GM23338 (cell line): ENCODE measurements at regions not wholly inside any gene's neighbourhood (a gene's known extent, or its start where the extent isn't known, plus 50 kb on each side); places are given as distances from the start of the nearest gene placed in this dataset.

Experiments used
- ATAC-seq: fragments of 200-7000 bp; cut with Tn5 transposase; 3 replicates; pipeline ENCODE4 v1.9.1; 2020
- DNase-seq: peaks from one replicate; pipeline ENCODE4 v3.0.0-alpha.2; 2015; ENCODE audit warnings: low spot score
- H2AFZ ChIP-seq: fragments of 200-600 bp; sonication (generic); 2 replicates; pipeline ENCODE4 v1.8.0; 2016; ENCODE audit warnings: antibody characterized with exemption, mild to moderate bottlenecking, moderate library complexity
- H3F3A ChIP-seq: fragments of 200-600 bp; sonication (generic); replicated peaks from 2 replicates; pipeline ENCODE4 v1.8.0; 2017; ENCODE audit warnings: antibody characterized with exemption, mixed run types, low read depth
- H3K27ac ChIP-seq: fragments of 200-600 bp; sonication (generic); 2 replicates; pipeline ENCODE4 v1.6.1; 2016; ENCODE audit warnings: low read depth
- H3K27me3 ChIP-seq: fragments of 200-600 bp; sonication (generic); 2 replicates; pipeline ENCODE4 v1.8.0; 2016; ENCODE audit warnings: mild to moderate bottlenecking, mixed run types, moderate library complexity; ENCODE audit not compliant: insufficient read depth
- H3K36me3 ChIP-seq: fragments of 200-600 bp; sonication (generic); 2 replicates; pipeline ENCODE4 v1.8.0; 2016; ENCODE audit warnings: mild to moderate bottlenecking; ENCODE audit not compliant: insufficient read depth
- H3K4me1 ChIP-seq: fragments of 200-600 bp; sonication (generic); 2 replicates; pipeline ENCODE4 v1.8.0; 2016; ENCODE audit warnings: mild to moderate bottlenecking, moderate library complexity; ENCODE audit not compliant: insufficient read depth
- H3K4me2 ChIP-seq: fragments of 200-600 bp; sonication (generic); 2 replicates; pipeline ENCODE4 v1.7.1; 2017; ENCODE audit warnings: mixed run types
- H3K4me3 ChIP-seq: fragments of 200-600 bp; sonication (generic); 2 replicates; pipeline ENCODE4 v1.6.1; 2016; ENCODE audit warnings: mixed run types
- H3K79me2 ChIP-seq: fragments of 200-600 bp; sonication (generic); replicated peaks from 2 replicates; pipeline ENCODE4 v1.8.0; 2017; ENCODE audit warnings: mild to moderate bottlenecking; ENCODE audit not compliant: insufficient read depth
- H3K9me2 ChIP-seq: fragments of 200-600 bp; sonication (generic); 2 replicates; pipeline ENCODE4 v1.8.0; 2017; ENCODE audit not compliant: insufficient read depth
- H4K20me1 ChIP-seq: fragments of 200-600 bp; sonication (generic); replicated peaks from 2 replicates; pipeline ENCODE4 v1.8.0; 2017; ENCODE audit warnings: mild to moderate bottlenecking; ENCODE audit not compliant: insufficient read depth
- H3K27ac Mint-ChIP-seq: 2 replicates; pipeline ENCODE4 v1.8.0; 2020; ENCODE audit warnings: inconsistent platforms, mild to moderate bottlenecking, moderate library complexity, mixed read lengths
- H3K27me3 Mint-ChIP-seq: 3 replicates; pipeline ENCODE4 v1.8.0; 2022; ENCODE audit warnings: low read depth, mild to moderate bottlenecking, moderate library complexity, mixed read lengths, inconsistent platforms; ENCODE audit not compliant: insufficient read depth, poor library complexity
- H3K36me3 Mint-ChIP-seq: 3 replicates; pipeline ENCODE4 v1.8.0; 2021; ENCODE audit warnings: low read depth, mild to moderate bottlenecking, inconsistent platforms, moderate library complexity, mixed read lengths
- H3K4me1 Mint-ChIP-seq: 3 replicates; pipeline ENCODE4 v1.8.0; 2020; ENCODE audit warnings: mild to moderate bottlenecking, inconsistent platforms, mixed read lengths
- H3K4me3 Mint-ChIP-seq: 3 replicates; pipeline ENCODE4 v1.8.0; 2021; ENCODE audit warnings: moderate library complexity, mild to moderate bottlenecking, inconsistent platforms, mixed read lengths
- H3K9me3 Mint-ChIP-seq: 3 replicates; pipeline ENCODE4 v1.8.0; 2020; ENCODE audit warnings: moderate library complexity, mild to moderate bottlenecking, inconsistent platforms, mixed read lengths
- CREB1 ChIP-seq: fragments of 250-450 bp; sonication (Bioruptor Pico); IDR thresholded peaks from 2 replicates; pipeline ENCODE4 v1.5.0; 2020; ENCODE audit warnings: low read depth, mild to moderate bottlenecking, moderate library complexity
- CTCF ChIP-seq, 2 experiments: fragments of 200-600 bp in 1 of 2; sonication (generic) in 1 of 2; conservative IDR thresholded peaks; 2 replicates each; pipeline versions ENCODE4 v1.5.1 to v1.6.1; 2016 to 2017; ENCODE audit warnings: antibody characterized with exemption in 2 of 2, low read depth in 2 of 2, mild to moderate bottlenecking in 2 of 2, moderate library complexity in 1 of 2
- ETS1 ChIP-seq: IDR thresholded peaks from 2 replicates; pipeline ENCODE4 v1.6.1; 2016; ENCODE audit warnings: antibody characterized with exemption
- EZH2 ChIP-seq: fragments of 200-600 bp; sonication (generic); IDR thresholded peaks from one replicate; pipeline ENCODE4 v1.8.0; 2017; ENCODE audit warnings: antibody characterized with exemption, mild to moderate bottlenecking, low read depth; ENCODE audit not compliant: unreplicated experiment
- EZH2phosphoT487 ChIP-seq: fragments of 200-600 bp; sonication (generic); IDR thresholded peaks from one replicate; pipeline ENCODE4 v1.8.1; 2018; ENCODE audit warnings: antibody characterized with exemption; ENCODE audit not compliant: unreplicated experiment
- JUNB ChIP-seq: IDR thresholded peaks from one replicate; pipeline ENCODE4 v1.6.1; 2016; ENCODE audit warnings: antibody characterized with exemption; ENCODE audit not compliant: unreplicated experiment
- NANOG ChIP-seq: IDR thresholded peaks from 2 replicates; pipeline ENCODE4 v1.6.1; 2016; ENCODE audit warnings: antibody characterized with exemption, borderline replicate concordance
- POLR2AphosphoS5 ChIP-seq: IDR thresholded peaks from 2 replicates; pipeline ENCODE4 v1.6.1; 2016; ENCODE audit warnings: antibody characterized with exemption, low read depth
- REST ChIP-seq: IDR thresholded peaks from one replicate; pipeline ENCODE4 v1.6.1; 2018; ENCODE audit warnings: antibody characterized with exemption; ENCODE audit not compliant: unreplicated experiment
- STAT1 ChIP-seq: IDR thresholded peaks from one replicate; pipeline ENCODE4 v1.6.1; 2016; ENCODE audit warnings: antibody characterized with exemption; ENCODE audit not compliant: unreplicated experiment
- ZNF114 ChIP-seq: fragments of 250-450 bp; sonication (Bioruptor Pico); IDR thresholded peaks from 2 replicates; pipeline ENCODE4 v1.5.0; 2020; ENCODE audit warnings: mild to moderate bottlenecking, moderate library complexity
- ZNF331 ChIP-seq: fragments of 250-450 bp; sonication (Bioruptor Pico); IDR thresholded peaks from 2 replicates; pipeline ENCODE4 v1.5.0; 2020; ENCODE audit warnings: low read depth, mild to moderate bottlenecking, moderate library complexity
- ZNF462 ChIP-seq: fragments of 250-450 bp; sonication (Bioruptor Pico); IDR thresholded peaks from 2 replicates; pipeline ENCODE4 v1.5.0; 2020; ENCODE audit warnings: mild to moderate bottlenecking, moderate library complexity

GRCh38 chr5:171646102-171647042, 139.2 kb upstream of the SMIM23 start:
- H3K79me2 ChIP-seq: no peaks in the 10 kb centered on the region
- peaks cover 25% of the 10 kb centered on the region for H3K4me1 ChIP-seq
- Mint-ChIP-seq H3K4me3 (no peak overlapping the region), H3K9me3 (no peaks in the 10 kb centered on the region; the same call in 2 of the 3 replicates), H3K36me3 (no peaks in the 10 kb centered on the region), H3K27ac (no peak overlapping the region), H3K27me3 (peaks cover 17% of the 10 kb centered on the region), H3K4me1 (peaks cover 34% of the 10 kb centered on the region)
- H3K9me2 ChIP-seq: no peaks in the 10 kb centered on the region
- DNase-seq: no peak
- H2AFZ ChIP-seq: 0 out of 2 replicates have a peak overlapping the region, but pooled peaks have one; percentile 32
- H3K4me3 ChIP-seq: no peak overlapping the region
- H4K20me1 ChIP-seq: no peaks in the 10 kb centered on the region
- no peak overlapping the region for H3K4me2 ChIP-seq
- H3K27ac ChIP-seq: no peak overlapping the region
- H3K36me3 ChIP-seq: no peaks in the 10 kb centered on the region
- no peak for ATAC-seq
- H3K27me3 ChIP-seq: no peaks in the 10 kb centered on the region
- H3F3A ChIP-seq: no peaks in the 10 kb centered on the region
- TF ChIP-seq ETS1 (no peak), JUNB (no peak), CTCF (conservative IDR thresholded peaks at IDR 0.05; ENCODE audit: low read depth in 2 of 2) (no peak), NANOG (no peak), REST (no peak), STAT1 (no peak), EZH2 (no peak), EZH2phosphoT487 (no peak), ZNF462 (no peak), POLR2AphosphoS5 (no peak), ZNF331 (CRISPR knock-in tag) (no peak), ZNF114 (no peak), CREB1 (no peak)
